Tibial nerve (tissue), 4 donors: ENCODE measurements at regions not wholly inside any gene's neighbourhood (a gene's known extent, or its start where the extent isn't known, plus 50 kb on each side); places are given as distances from the start of the nearest gene placed in this dataset.

Source experiments
- DNase-seq, 2 donors: peaks; one replicate each; pipeline ENCODE4 v3.0.0-alpha.2; 2019; ENCODE audit warnings: low spot score in 2 of 2
- H3K27ac ChIP-seq, 4 donors: fragments of 200-600 bp; sonication (generic) in 3 of 4; one replicate each; pipeline ENCODE4 v1.5.1; 2017 to 2019; ENCODE audit warnings: mild to moderate bottlenecking in 1 of 4
- H3K27me3 ChIP-seq, 2 donors: fragments of 200-600 bp; sonication (generic) in 1 of 2; one replicate each; pipeline versions ENCODE4 v1.5.1 to v1.6.0; 2017 to 2019
- H3K36me3 ChIP-seq, 3 donors: fragments of 200-600 bp; sonication (generic); one replicate each; pipeline ENCODE4 v1.5.1; 2018 to 2019
- H3K4me1 ChIP-seq, 4 donors: fragments of 200-600 bp; sonication (generic) in 3 of 4; one replicate each; pipeline ENCODE4 v1.5.1; 2017 to 2019
- H3K4me3 ChIP-seq, 4 donors: fragments of 200-600 bp; sonication (generic) in 3 of 4; one replicate each; pipeline ENCODE4 v1.5.1; 2017 to 2019; ENCODE audit warnings: mild to moderate bottlenecking in 1 of 4, moderate library complexity in 1 of 4
- H3K9me3 ChIP-seq, 4 donors: fragments of 200-600 bp; sonication (generic) in 3 of 4; one replicate each; pipeline ENCODE4 v1.5.1; 2017 to 2019
- CTCF ChIP-seq, 5 experiments: fragments of 200-600 bp in 3 of 5; fragments of 450-650 bp in 2 of 5; sonication (generic) in 3 of 5; IDR thresholded peaks; one replicate each; pipeline ENCODE4 v1.5.1; 2016 to 2019; ENCODE audit warnings: antibody characterized with exemption in 5 of 5, mild to moderate bottlenecking in 3 of 5, moderate library complexity in 2 of 5
- EP300 ChIP-seq, 2 donors: sonication (generic); formaldehyde crosslinking; IDR thresholded peaks; one replicate each; pipeline ENCODE4 v1.6.1; 2017; ENCODE audit warnings: antibody characterized with exemption in 2 of 2, mild to moderate bottlenecking in 1 of 2
- POLR2A ChIP-seq, 2 donors: fragments of 450-650 bp; IDR thresholded peaks; one replicate each; pipeline ENCODE4 v1.6.1; 2017; ENCODE audit warnings: antibody characterized with exemption in 2 of 2, mild to moderate bottlenecking in 2 of 2, moderate library complexity in 2 of 2
- WGBS, 2 donors: methylation state at CpG; one replicate each; pipeline ENCODE4 v1.1.5; 2018; 5-methylcytosine and 5-hydroxymethylcytosine counted together

- no peak overlapping the region for H3K27ac ChIP-seq
- 84 to 91% methylated on average over 5 of the region's 5 CpGs for WGBS, 2 donors
- H3K9me3 ChIP-seq = no peaks in the 10 kb centered on the region
- DNase-seq = no peak
- H3K4me1 ChIP-seq = no peaks in the 10 kb centered on the region
- no peak for TF ChIP-seq CTCF (IDR thresholded peaks at IDR 0.05)
- no peak for TF ChIP-seq EP300 (IDR thresholded peaks at IDR 0.05)
- no peak for TF ChIP-seq POLR2A (IDR thresholded peaks at IDR 0.05)
- no peak overlapping the region for H3K4me3 ChIP-seq
- no peaks in the 10 kb centered on the region for H3K36me3 ChIP-seq
- no peaks in the 10 kb centered on the region for H3K27me3 ChIP-seq
Observed at GRCh38 chr6:16818992-16819626, 57.8 kb upstream of the ATXN1 start.

- peaks cover 0 to 6% (median 0%) of the 10 kb centered on the region in 4 donors for H3K9me3 ChIP-seq
- 85 to 87% methylated on average over 3 of the region's 3 CpGs for WGBS, 2 donors
- H3K36me3 ChIP-seq = no peaks in the 10 kb centered on the region
- H3K27me3 ChIP-seq = no peaks in the 10 kb centered on the region
- H3K4me1 ChIP-seq = no peaks in the 10 kb centered on the region
- no peak overlapping the region for H3K27ac ChIP-seq
- TF ChIP-seq CTCF (IDR thresholded peaks at IDR 0.05) = no peak
- no peak for DNase-seq
- no peak overlapping the region for H3K4me3 ChIP-seq
Observed at GRCh38 chr6:16817594-16817993, 56.3 kb upstream of the ATXN1 start.

GRCh38 chr6:16816891-16817290, 55.6 kb upstream of the ATXN1 start:
- Histone ChIP-seq H3K27me3 (no peaks in the 10 kb centered on the region), H3K27ac (no peak overlapping the region), H3K9me3 (peaks cover 0 to 9% (median 0%) of the 10 kb centered on the region in 4 donors), H3K36me3 (no peaks in the 10 kb centered on the region), H3K4me3 (no peak overlapping the region), H3K4me1 (no peaks in the 10 kb centered on the region)
- 53 to 55% methylated on average over 3 of the region's 3 CpGs for WGBS, 2 donors
- no peak for DNase-seq
- no peak for TF ChIP-seq POLR2A (IDR thresholded peaks at IDR 0.05)
- TF ChIP-seq CTCF (IDR thresholded peaks at IDR 0.05) = no peak
- TF ChIP-seq EP300 (IDR thresholded peaks at IDR 0.05) = no peak

GRCh38 chr6:16812993-16813392, 51.7 kb upstream of the ATXN1 start:
- H3K27ac ChIP-seq = no peak overlapping the region
- H3K9me3 ChIP-seq = peaks cover 0 to 20% (median 3%) of the 10 kb centered on the region in 4 donors
- no peaks in the 10 kb centered on the region for H3K4me1 ChIP-seq
- no peak overlapping the region for H3K4me3 ChIP-seq
- no peak for DNase-seq
- H3K27me3 ChIP-seq = no peaks in the 10 kb centered on the region
- TF ChIP-seq EP300 (IDR thresholded peaks at IDR 0.05) (no peak), CTCF (IDR thresholded peaks at IDR 0.05) (no peak), POLR2A (IDR thresholded peaks at IDR 0.05) (no peak)
- H3K36me3 ChIP-seq = no peaks in the 10 kb centered on the region
- 92 to 93% methylated on average over 2 of the region's 2 CpGs for WGBS, 2 donors

- H3K36me3 ChIP-seq = no peaks in the 10 kb centered on the region
- H3K27ac ChIP-seq = no peak overlapping the region
- no peak for TF ChIP-seq POLR2A (IDR thresholded peaks at IDR 0.05)
- TF ChIP-seq CTCF (IDR thresholded peaks at IDR 0.05) = no peak
- no peak for TF ChIP-seq EP300 (IDR thresholded peaks at IDR 0.05)
- DNase-seq = no peak
- H3K4me3 ChIP-seq = no peak overlapping the region
- H3K27me3 ChIP-seq = no peaks in the 10 kb centered on the region
- no peaks in the 10 kb centered on the region for H3K4me1 ChIP-seq
- WGBS, 2 donors = 80 to 83% methylated on average over 2 of the region's 2 CpGs
- peaks cover 0 to 20% (median 3%) of the 10 kb centered on the region in 4 donors for H3K9me3 ChIP-seq
Observed at GRCh38 chr6:16811277-16811979, 50.2 kb upstream of the ATXN1 start.
